Trophoblast cell (in vitro differentiated cells and primary cell): ENCODE measurements at regions not wholly inside any gene's neighbourhood (a gene's known extent, or its start where the extent isn't known, plus 50 kb on each side); places are given as distances from the start of the nearest gene placed in this dataset.

Source experiments
- DNase-seq, 2 donors: peaks; one replicate each; pipeline ENCODE4 v3.0.0-alpha.2; 2016
- H2AFZ ChIP-seq: 2 replicates; pipeline ENCODE4 v1.6.1; 2013; ENCODE audit warnings: low read length, moderate library complexity, mild to moderate bottlenecking; ENCODE audit not compliant: insufficient read depth, poor library complexity
- H2AK5ac ChIP-seq: 2 replicates; pipeline ENCODE4 v1.6.1; 2013; ENCODE audit warnings: mild to moderate bottlenecking, low read length
- H2BK120ac ChIP-seq: 2 replicates; pipeline ENCODE4 v1.6.1; 2013; ENCODE audit warnings: low read length, mild to moderate bottlenecking, moderate library complexity; ENCODE audit not compliant: insufficient read depth, poor library complexity
- H2BK12ac ChIP-seq: 2 replicates; pipeline ENCODE4 v1.6.1; 2013; ENCODE audit warnings: mild to moderate bottlenecking, low read length, moderate library complexity
- H2BK5ac ChIP-seq: 2 replicates; pipeline ENCODE4 v1.6.1; 2013; ENCODE audit warnings: low read length, low read depth, moderate library complexity, mild to moderate bottlenecking; ENCODE audit not compliant: poor library complexity
- H3K14ac ChIP-seq: 2 replicates; pipeline ENCODE4 v1.6.1; 2013; ENCODE audit warnings: mild to moderate bottlenecking, low read length
- H3K18ac ChIP-seq: 2 replicates; pipeline ENCODE4 v1.6.1; 2013; ENCODE audit warnings: mild to moderate bottlenecking, low read length
- H3K23ac ChIP-seq: 2 replicates; pipeline ENCODE4 v1.6.1; 2013; ENCODE audit warnings: low read length
- H3K27ac ChIP-seq: 2 replicates; pipeline ENCODE4 v1.5.1; 2013; ENCODE audit warnings: low read depth, mild to moderate bottlenecking, inconsistent platforms, low read length, moderate library complexity
- H3K27me3 ChIP-seq: 2 replicates; pipeline ENCODE4 v1.6.1; 2013; ENCODE audit warnings: inconsistent platforms, mild to moderate bottlenecking, low read length, moderate library complexity; ENCODE audit not compliant: insufficient read depth
- H3K36me3 ChIP-seq, 2 experiments: 1 replicate in 1 of 2; 2 replicates in 1 of 2; pipeline ENCODE4 v1.6.1; 2013; ENCODE audit warnings: low read length in 2 of 2, mild to moderate bottlenecking in 2 of 2, moderate library complexity in 1 of 2; ENCODE audit not compliant: insufficient read depth in 2 of 2, control insufficient read depth in 1 of 2
- H3K4ac ChIP-seq: 2 replicates; pipeline ENCODE4 v1.6.1; 2013; ENCODE audit warnings: low read depth, mild to moderate bottlenecking, low read length, moderate library complexity
- H3K4me1 ChIP-seq, 2 experiments: 1 replicate in 1 of 2; 2 replicates in 1 of 2; pipeline ENCODE4 v1.6.1; 2013; ENCODE audit warnings: low read length in 2 of 2, mild to moderate bottlenecking in 2 of 2, moderate library complexity in 1 of 2; ENCODE audit not compliant: insufficient read depth in 2 of 2, control insufficient read depth in 1 of 2
- H3K4me2 ChIP-seq: 2 replicates; pipeline ENCODE4 v1.6.1; 2013; ENCODE audit warnings: inconsistent platforms, mild to moderate bottlenecking, low read length, moderate library complexity
- H3K4me3 ChIP-seq: 2 replicates; pipeline ENCODE4 v1.5.1; 2013; ENCODE audit warnings: mild to moderate bottlenecking, low read depth, low read length, inconsistent platforms
- H3K79me1 ChIP-seq: one replicate; pipeline ENCODE4 v1.6.1; 2013; ENCODE audit warnings: low read length
- H3K79me2 ChIP-seq: 2 replicates; pipeline ENCODE4 v1.6.1; 2013; ENCODE audit warnings: low read length, mild to moderate bottlenecking; ENCODE audit not compliant: control insufficient read depth, insufficient read depth, poor library complexity
- H3K9ac ChIP-seq: 2 replicates; pipeline ENCODE4 v1.6.1; 2013; ENCODE audit warnings: mild to moderate bottlenecking, low read length
- H3K9me3 ChIP-seq: 2 replicates; pipeline ENCODE4 v1.6.1; 2013; ENCODE audit warnings: low read depth, mild to moderate bottlenecking, control low read depth, inconsistent platforms, low read length; ENCODE audit not compliant: insufficient read depth
- H4K12ac ChIP-seq: 2 replicates; pipeline ENCODE4 v1.6.1; 2013; ENCODE audit warnings: low read depth, mild to moderate bottlenecking, low read length, moderate library complexity
- H4K8ac ChIP-seq: 2 replicates; pipeline ENCODE4 v1.6.1; 2013; ENCODE audit warnings: low read depth, mild to moderate bottlenecking, low read length, moderate library complexity
- H4K91ac ChIP-seq: one replicate; pipeline ENCODE4 v1.6.1; 2013; ENCODE audit warnings: low read depth, mild to moderate bottlenecking, low read length, moderate library complexity
- WGBS: extraction: QIAGEN DNeasy Blood & Tissue Kit; methylation state at CpG from one replicate; pipeline ENCODE4 v1.1.7; 2013; ENCODE audit warnings: missing lambda C conversion rate; ENCODE audit not compliant: insufficient read length, insufficient coverage; ENCODE audit errors: extremely low coverage; 5-methylcytosine and 5-hydroxymethylcytosine counted together

GRCh38 chr21:41664881-41665765 is 101.7 kb downstream of the RIPK4 start:
- Histone ChIP-seq H3K4ac (no peak overlapping the region), H3K4me2 (no peak overlapping the region), H4K8ac (no peak overlapping the region), H4K91ac (peak overlapping the region; percentile 22), H3K23ac (no peak overlapping the region), H3K27ac (no peak overlapping the region), H2BK120ac (no peak overlapping the region), H3K9me3 (peaks cover 5% of the 10 kb centered on the region), H3K36me3 (no peaks in the 10 kb centered on the region), H3K9ac (no peak overlapping the region), H2AK5ac (peak overlapping the region; percentile 45), H3K4me3 (no peak overlapping the region), H3K27me3 (no peaks in the 10 kb centered on the region), H2BK5ac (no peak overlapping the region), H3K79me1 (peaks cover 2% of the 10 kb centered on the region), H3K14ac (no peak overlapping the region), H2AFZ (no peak overlapping the region), H2BK12ac (no peak overlapping the region), H4K12ac (no peak overlapping the region), H3K18ac (no peak overlapping the region), H3K4me1 (peaks cover 12 to 14% of the 10 kb centered on the region in 2 experiments), H3K79me2 (no peaks in the 10 kb centered on the region)
- no CpG with 5 or more reads among the region's 32 CpGs for WGBS
- no peak for DNase-seq

- Histone ChIP-seq H4K8ac (no peak overlapping the region), H3K27me3 (no peaks in the 10 kb centered on the region), H3K14ac (no peak overlapping the region), H3K4me2 (no peak overlapping the region), H3K36me3 (no peaks in the 10 kb centered on the region), H2AFZ (no peak overlapping the region), H3K4ac (no peak overlapping the region), H3K9me3 (peaks cover 5% of the 10 kb centered on the region), H4K91ac (no peak overlapping the region), H2BK12ac (no peak overlapping the region), H4K12ac (no peak overlapping the region), H3K18ac (no peak overlapping the region), H2BK5ac (no peak overlapping the region), H3K27ac (no peak overlapping the region), H3K9ac (no peak overlapping the region), H3K4me3 (no peak overlapping the region), H3K4me1 (peaks cover 12 to 14% of the 10 kb centered on the region in 2 experiments), H3K23ac (no peak overlapping the region), H2AK5ac (no peak overlapping the region), H3K79me1 (peaks cover 2% of the 10 kb centered on the region), H2BK120ac (no peak overlapping the region), H3K79me2 (no peaks in the 10 kb centered on the region)
- WGBS: no CpG with 5 or more reads among the region's 21 CpGs
- peak; percentile 13 to 42 for DNase-seq
Measured at GRCh38 chr21:41663805-41664788, 102.8 kb downstream of the RIPK4 start.

- H3K4me1 ChIP-seq: peaks cover 12 to 14% of the 10 kb centered on the region in 2 experiments
- H3K27ac ChIP-seq: no peak overlapping the region
- H3K36me3 ChIP-seq: no peaks in the 10 kb centered on the region
- no CpG with 5 or more reads among the region's 9 CpGs for WGBS
- H4K91ac ChIP-seq: no peak overlapping the region
- H3K4me3 ChIP-seq: no peak overlapping the region
- no peak overlapping the region for H3K4me2 ChIP-seq
- no peak overlapping the region for H2AK5ac ChIP-seq
- H2AFZ ChIP-seq: no peak overlapping the region
- no peak overlapping the region for H2BK12ac ChIP-seq
- H2BK120ac ChIP-seq: no peak overlapping the region
- H4K12ac ChIP-seq: no peak overlapping the region
- H3K9ac ChIP-seq: no peak overlapping the region
- H4K8ac ChIP-seq: no peak overlapping the region
- DNase-seq: no peak
- H2BK5ac ChIP-seq: no peak overlapping the region
- H3K18ac ChIP-seq: no peak overlapping the region
- H3K9me3 ChIP-seq: peaks cover 5% of the 10 kb centered on the region
- H3K14ac ChIP-seq: no peak overlapping the region
- no peak overlapping the region for H3K23ac ChIP-seq
- H3K4ac ChIP-seq: no peak overlapping the region
- no peaks in the 10 kb centered on the region for H3K79me2 ChIP-seq
- no peaks in the 10 kb centered on the region for H3K27me3 ChIP-seq
- peaks cover 2% of the 10 kb centered on the region for H3K79me1 ChIP-seq
Measured at GRCh38 chr21:41662761-41663160, 104.1 kb downstream of the RIPK4 start.

GRCh38 chr21:41662161-41662560 is 104.7 kb downstream of the RIPK4 start:
- Histone ChIP-seq H4K91ac (no peak overlapping the region), H3K4me3 (no peak overlapping the region), H3K27ac (no peak overlapping the region), H3K23ac (no peak overlapping the region), H3K36me3 (no peaks in the 10 kb centered on the region), H2BK5ac (no peak overlapping the region), H2BK120ac (no peak overlapping the region), H2BK12ac (no peak overlapping the region), H3K79me2 (no peaks in the 10 kb centered on the region), H3K4me1 (peaks cover 14 to 16% of the 10 kb centered on the region in 2 experiments), H3K79me1 (peaks cover 2% of the 10 kb centered on the region), H3K9ac (no peak overlapping the region), H3K14ac (no peak overlapping the region), H4K12ac (no peak overlapping the region), H4K8ac (no peak overlapping the region), H3K4ac (no peak overlapping the region), H3K4me2 (no peak overlapping the region), H3K9me3 (peaks cover 5% of the 10 kb centered on the region), H2AFZ (no peak overlapping the region), H3K27me3 (no peaks in the 10 kb centered on the region), H2AK5ac (no peak overlapping the region), H3K18ac (no peak overlapping the region)
- DNase-seq: no peak
- no CpG with 5 or more reads among the region's 7 CpGs for WGBS
